ENCODE measurements at regions not wholly inside any gene's neighbourhood (a gene's known extent, or its start where the extent isn't known, plus 50 kb on each side); places are given as distances from the start of the nearest gene placed in this dataset.

DNA sequence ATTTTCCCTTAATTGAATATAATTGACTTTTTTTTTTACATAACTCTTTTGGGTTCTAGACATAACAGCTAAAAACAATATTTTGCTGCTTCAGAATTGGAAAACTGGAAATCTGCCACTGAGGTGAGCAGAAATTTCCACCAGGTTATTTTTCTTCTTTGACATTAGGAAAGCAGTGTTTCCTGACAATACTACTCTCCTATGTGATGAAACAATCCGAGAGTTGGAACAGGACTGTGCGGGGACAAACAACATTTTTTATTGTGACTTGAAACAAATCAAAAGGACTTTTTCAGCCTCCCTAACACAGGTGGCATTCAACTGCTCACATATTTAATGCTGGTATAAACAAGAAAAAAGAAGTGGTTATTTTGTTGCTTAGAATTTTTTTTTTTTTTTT, 237.2 kb downstream of the RNF152 start:
- peaks cover 11 to 26% (median 19%) of the 10 kb centered on the region in 4 donors for H3K4me1 ChIP-seq
- no peak overlapping the region for H3K27ac ChIP-seq
- 52 to 73% (median 63%) methylated on average over 2 of the region's 2 CpGs for whole genome bisulfite sequencing, 5 donors
- no peak for DNase-seq
- H3K36me3 ChIP-seq: no peaks in the 10 kb centered on the region
- no peaks in the 10 kb centered on the region for H3K9me3 ChIP-seq
- H3K4me3 ChIP-seq: no peak overlapping the region
- no peak for TF ChIP-seq EP300 (IDR thresholded peaks at IDR 0.05)
- TF ChIP-seq, protein P1, sequence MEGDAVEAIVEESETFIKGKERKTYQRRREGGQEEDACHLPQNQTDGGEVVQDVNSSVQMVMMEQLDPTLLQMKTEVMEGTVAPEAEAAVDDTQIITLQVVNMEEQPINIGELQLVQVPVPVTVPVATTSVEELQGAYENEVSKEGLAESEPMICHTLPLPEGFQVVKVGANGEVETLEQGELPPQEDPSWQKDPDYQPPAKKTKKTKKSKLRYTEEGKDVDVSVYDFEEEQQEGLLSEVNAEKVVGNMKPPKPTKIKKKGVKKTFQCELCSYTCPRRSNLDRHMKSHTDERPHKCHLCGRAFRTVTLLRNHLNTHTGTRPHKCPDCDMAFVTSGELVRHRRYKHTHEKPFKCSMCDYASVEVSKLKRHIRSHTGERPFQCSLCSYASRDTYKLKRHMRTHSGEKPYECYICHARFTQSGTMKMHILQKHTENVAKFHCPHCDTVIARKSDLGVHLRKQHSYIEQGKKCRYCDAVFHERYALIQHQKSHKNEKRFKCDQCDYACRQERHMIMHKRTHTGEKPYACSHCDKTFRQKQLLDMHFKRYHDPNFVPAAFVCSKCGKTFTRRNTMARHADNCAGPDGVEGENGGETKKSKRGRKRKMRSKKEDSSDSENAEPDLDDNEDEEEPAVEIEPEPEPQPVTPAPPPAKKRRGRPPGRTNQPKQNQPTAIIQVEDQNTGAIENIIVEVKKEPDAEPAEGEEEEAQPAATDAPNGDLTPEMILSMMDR (IDR thresholded peaks at IDR 0.05): no peak
- no peak for TF ChIP-seq POLR2A (IDR thresholded peaks at IDR 0.05)
- TF ChIP-seq POLR2AphosphoS5 (IDR thresholded peaks at IDR 0.05): no peak
- H3K27me3 ChIP-seq: no peaks in the 10 kb centered on the region
- intact Hi-C loops (cut with DNase I; ENCODE audit: low total_unique reads): no loop called here

DNA sequence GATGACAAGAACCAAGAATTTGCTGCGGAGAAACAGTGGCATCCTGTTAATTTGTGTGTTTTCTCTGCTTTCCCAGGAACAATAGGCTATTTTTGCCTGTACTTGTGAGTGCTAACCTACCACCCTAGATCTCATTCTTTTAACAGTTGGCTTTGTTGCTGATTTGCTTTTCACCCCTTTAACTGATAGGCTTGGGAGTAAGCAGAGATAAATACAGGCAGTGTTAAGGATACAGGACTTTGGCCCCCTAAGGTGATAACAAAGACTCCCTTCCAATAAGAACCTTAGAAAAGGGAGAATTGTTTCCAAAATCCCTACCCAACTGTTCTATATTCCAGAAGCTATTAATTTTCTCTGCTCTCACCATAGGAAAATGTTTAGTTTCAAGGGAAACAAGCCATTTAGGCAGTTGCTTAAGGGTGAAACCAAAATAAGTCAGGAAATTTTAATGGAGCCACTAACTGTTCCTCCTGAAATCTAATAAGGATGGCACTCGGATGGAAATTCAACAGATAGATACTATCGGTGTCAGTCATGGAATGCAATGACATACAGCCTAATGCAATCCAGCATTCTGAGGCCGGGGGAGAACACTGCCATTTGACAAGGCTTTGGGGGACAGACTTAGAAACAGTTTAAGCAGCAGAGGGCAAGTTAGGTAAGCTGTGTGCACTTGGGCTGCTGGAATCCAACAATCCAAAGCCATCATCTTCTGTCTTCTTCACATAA, 238.8 kb downstream of the RNF152 start:
- H3K4me3 ChIP-seq: no peak overlapping the region
- peak in 1 of 2 donors; percentile 27 for DNase-seq
- no peaks in the 10 kb centered on the region for H3K27me3 ChIP-seq
- intact Hi-C loops (cut with DNase I; ENCODE audit: low total_unique reads): no loop called here
- 41 to 66% (median 57%) methylated on average over 4 of the region's 4 CpGs for WGBS, 5 donors
- peak overlapping the region; percentile 20 to 69 (median 66) for H3K27ac ChIP-seq
- H3K36me3 ChIP-seq: no peaks in the 10 kb centered on the region
- H3K4me1 ChIP-seq: peaks cover 11 to 26% (median 21%) of the 10 kb centered on the region in 4 donors
- no peaks in the 10 kb centered on the region for H3K9me3 ChIP-seq
- TF ChIP-seq, protein P1 (IDR thresholded peaks at IDR 0.05): no peak
- no peak for TF ChIP-seq EP300 (IDR thresholded peaks at IDR 0.05)
- TF ChIP-seq POLR2A (IDR thresholded peaks at IDR 0.05): no peak
- TF ChIP-seq POLR2AphosphoS5 (IDR thresholded peaks at IDR 0.05): peak; percentile 8 to 44 (median 31)

DNA sequence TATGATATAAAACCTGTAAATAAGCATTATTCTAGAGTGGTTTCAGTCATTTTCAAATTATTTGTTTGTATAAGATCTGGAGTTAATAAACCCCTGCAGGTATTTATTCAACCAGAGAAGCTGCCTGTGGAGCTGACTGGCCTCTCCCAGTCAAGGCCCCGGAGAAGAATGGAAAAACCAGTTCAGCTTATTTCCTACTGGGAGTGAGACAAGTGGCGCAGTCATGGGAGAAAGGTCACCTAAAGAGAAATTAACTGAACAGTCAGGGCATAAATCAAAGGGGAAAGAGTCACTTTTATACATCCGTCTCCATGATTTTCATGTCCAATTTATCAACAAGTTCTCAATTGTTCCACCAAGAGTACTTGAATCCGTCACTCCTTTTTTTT, 240.9 kb downstream of the RNF152 start:
- peaks cover 11 to 26% (median 21%) of the 10 kb centered on the region in 4 donors for H3K4me1 ChIP-seq
- WGBS, 5 donors: 41 to 67% (median 48%) methylated on average over 4 of the region's 4 CpGs
- H3K27ac ChIP-seq: peak overlapping the region; percentile 44 to 69 (median 66)
- H3K36me3 ChIP-seq: no peaks in the 10 kb centered on the region
- intact Hi-C loops (cut with DNase I; ENCODE audit: low total_unique reads): no loop called here
- H3K4me3 ChIP-seq: no peak overlapping the region
- no peaks in the 10 kb centered on the region for H3K27me3 ChIP-seq
- TF ChIP-seq, protein P1 (IDR thresholded peaks at IDR 0.05): no peak
- peak in 2 of 3 donors; percentile 17 to 23 for TF ChIP-seq POLR2AphosphoS5 (IDR thresholded peaks at IDR 0.05)
- no peak for TF ChIP-seq POLR2A (IDR thresholded peaks at IDR 0.05)
- no peak for TF ChIP-seq EP300 (IDR thresholded peaks at IDR 0.05)
- DNase-seq: peak; percentile 52 to 62
- H3K9me3 ChIP-seq: no peaks in the 10 kb centered on the region

DNA sequence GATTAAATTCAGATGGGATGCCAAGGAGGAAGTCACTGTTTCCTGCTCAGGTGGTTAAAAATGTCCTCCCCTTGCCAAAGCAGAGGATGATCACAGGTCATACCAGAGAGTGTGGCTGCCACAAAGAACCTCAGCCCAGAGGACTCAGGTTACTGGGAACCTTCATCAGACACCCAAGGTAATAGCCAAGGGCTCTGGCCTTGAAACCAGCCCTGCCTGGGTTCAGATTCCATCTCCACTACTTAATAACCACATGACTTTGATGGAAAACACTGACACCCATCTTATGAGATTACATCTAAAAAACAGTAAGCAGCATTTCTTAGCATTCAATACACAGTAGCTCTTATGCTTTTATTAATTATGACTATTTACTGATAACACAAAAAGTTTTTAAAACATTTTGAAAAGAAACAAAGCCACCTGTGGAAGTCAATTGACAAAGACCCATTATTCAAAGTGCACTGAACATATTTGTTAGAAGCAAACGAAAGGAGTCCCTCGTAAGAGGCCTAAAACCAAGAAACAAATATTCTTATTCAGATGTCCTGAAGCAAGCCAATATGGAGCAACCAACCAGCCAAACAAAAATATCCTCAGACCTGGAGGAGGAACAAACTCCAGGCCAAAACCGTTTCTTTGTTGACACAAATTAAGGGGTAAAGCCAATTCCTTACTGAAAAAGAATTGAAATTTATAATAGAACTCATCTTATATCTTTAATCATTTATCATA, 241.5 kb downstream of the RNF152 start:
- Histone ChIP-seq H3K27ac (peak overlapping the region; percentile 44 to 69 (median 66)), H3K9me3 (no peaks in the 10 kb centered on the region), H3K4me1 (peaks cover 11 to 25% (median 21%) of the 10 kb centered on the region in 4 donors), H3K4me3 (no peak overlapping the region), H3K36me3 (no peaks in the 10 kb centered on the region), H3K27me3 (no peaks in the 10 kb centered on the region)
- intact Hi-C loops (cut with DNase I; ENCODE audit: low total_unique reads): no loop called here
- no peak for DNase-seq
- TF ChIP-seq, protein P1 (IDR thresholded peaks at IDR 0.05): no peak
- TF ChIP-seq EP300 (IDR thresholded peaks at IDR 0.05): no peak
- WGBS, 5 donors: 23 to 53% (median 45%) methylated on average over 3 of the region's 3 CpGs
